ACHN (cell line): ENCODE measurements at regions not wholly inside any gene's neighbourhood (a gene's known extent, or its start where the extent isn't known, plus 50 kb on each side); places are given as distances from the start of the nearest gene placed in this dataset.

Experiments
- DNase-seq: peaks from one replicate; pipeline ENCODE4 v3.0.0-alpha.2; 2015
- in situ Hi-C: cut with HindIII; loops from 2 replicates; pipeline ENCODE4 v1.10.0; 2017; ENCODE audit warnings: low sequenced_read_pairs, low pct_ligation_motif_present, low pct_unique_long_range_greater_than_20kb

DNA sequence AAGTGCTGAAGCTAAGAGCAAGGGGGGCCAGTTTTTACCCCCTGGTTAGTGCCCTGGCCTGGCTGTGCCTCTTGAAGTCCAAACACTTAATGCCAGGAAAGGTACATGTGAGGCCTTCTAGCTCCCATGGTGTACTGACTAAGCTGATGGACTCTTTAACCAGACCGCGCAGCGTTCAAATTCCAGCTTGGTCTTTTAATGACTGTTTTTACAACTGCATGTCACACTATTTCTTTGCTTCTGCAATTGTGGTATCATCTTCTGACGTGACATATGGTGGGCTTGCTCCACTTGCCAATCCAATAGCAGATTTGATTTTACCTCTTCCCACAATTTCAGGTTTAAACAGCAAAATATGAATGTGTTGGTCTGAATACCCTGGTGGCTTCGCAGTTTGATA is 197.3 kb downstream of the HUNK start:
- DNase-seq = no peak
- in situ Hi-C loops = no loop called here

GRCh38 chr21:32065654-32066053 is 192.8 kb downstream of the HUNK start:
- no peak for DNase-seq
- in situ Hi-C loops = no loop called here

DNA sequence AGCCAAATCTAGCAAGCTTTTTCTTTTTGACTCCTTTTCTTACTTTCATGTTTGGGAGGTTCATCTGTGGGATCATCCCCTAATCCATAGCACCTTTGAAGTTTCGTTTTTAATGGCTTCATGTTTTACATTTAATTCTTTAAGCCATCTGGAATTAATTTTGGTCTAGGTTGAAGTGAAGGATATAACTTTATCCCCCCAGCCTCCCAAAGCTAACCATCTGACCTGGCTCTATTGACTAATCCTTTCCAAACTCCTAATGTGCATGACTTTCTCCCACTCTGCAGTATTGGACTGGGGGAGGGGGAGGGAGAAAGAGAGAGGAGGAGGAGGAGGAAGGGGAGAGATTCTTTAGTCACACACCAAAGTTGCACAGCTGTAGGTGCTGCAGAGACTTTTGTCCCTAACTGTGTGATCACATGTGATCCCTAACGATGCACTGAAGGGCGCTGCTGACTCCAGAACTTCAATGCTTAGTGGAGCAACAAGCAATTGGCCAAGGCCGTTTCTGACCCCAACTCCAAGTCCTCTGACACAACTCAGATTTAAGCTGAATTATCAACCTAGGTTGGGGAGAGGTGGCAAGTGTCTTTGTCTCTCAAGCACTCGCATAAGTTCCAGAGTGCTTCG is 191.6 kb downstream of the HUNK start:
- no peak for DNase-seq
- in situ Hi-C loops = no loop called here

- no peak for DNase-seq
- in situ Hi-C loops = no loop called here
These were observed 189.9 kb downstream of the HUNK start for GRCh38 chr21:32062591-32063227.

DNA sequence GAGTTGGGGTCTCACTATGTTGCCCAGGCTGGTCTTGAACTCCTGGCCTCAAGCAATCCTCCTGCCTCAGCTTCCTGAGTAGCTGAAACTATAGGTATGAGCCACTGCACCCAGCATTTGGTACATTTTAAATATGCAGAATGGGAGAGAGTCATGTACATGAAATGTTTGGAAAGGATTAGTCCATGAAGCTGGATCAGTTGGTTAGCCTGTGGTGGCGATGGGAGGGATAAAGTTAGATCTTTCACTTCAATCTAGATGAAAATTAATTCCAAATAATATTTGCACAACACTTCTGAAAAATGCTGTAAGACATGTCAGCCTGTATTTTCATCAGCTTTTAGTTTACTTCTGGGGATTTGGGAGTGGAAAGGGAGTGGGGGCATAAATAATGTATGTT is 188.9 kb downstream of the HUNK start:
- in situ Hi-C loops = no loop called here
- no peak for DNase-seq

- in situ Hi-C loops = no loop called here
These were observed 184.0 kb downstream of the HUNK start for GRCh38 chr21:32056791-32057190.

GRCh38 chr21:32055305-32055704 is 182.5 kb downstream of the HUNK start:
- no peak for DNase-seq
- in situ Hi-C loops = no loop called here

More at GRCh38 chr21:32056791-32057190, 184.0 kb downstream of the HUNK start:
- DNase-seq = no peak
